ENCODE measurements at regions not wholly inside any gene's neighbourhood (a gene's known extent, or its start where the extent isn't known, plus 50 kb on each side); places are given as distances from the start of the nearest gene placed in this dataset.
A peak's percentile ranks its signal among the peaks of the same experiment; 100 is the strongest.

GRCh38 chrX:17944833-17945497, 83.9 kb upstream of the RAI2 start:
- peak; percentile 38 to 51 for TF ChIP-seq CTCF (conservative IDR thresholded peaks at IDR 0.05 in 1 of 2, IDR thresholded peaks at IDR 0.05 in 1 of 2; ENCODE audit: extremely low read depth in 1 of 2, insufficient read depth in 1 of 2, low read depth in 1 of 2, low read length in 2 of 2)
- no peak for TF ChIP-seq EZH2 (IDR thresholded peaks at IDR 0.05; ENCODE audit: borderline replicate concordance, low read length)
